Chondrocyte (in vitro differentiated cells): ENCODE measurements at regions not wholly inside any gene's neighbourhood (a gene's known extent, or its start where the extent isn't known, plus 50 kb on each side); places are given as distances from the start of the nearest gene placed in this dataset.

Source experiments
- DNase-seq: peaks from one replicate; pipeline ENCODE4 v3.0.0; 2021; ENCODE audit warnings: mixed read lengths, low spot score
- H3K27ac Mint-ChIP-seq: one replicate; pipeline ENCODE4 v1.8.0; 2021; ENCODE audit warnings: mild to moderate bottlenecking, moderate library complexity, mixed read lengths; ENCODE audit not compliant: unreplicated experiment
- H3K27me3 Mint-ChIP-seq: 2 replicates; pipeline ENCODE4 v1.8.0; 2021; ENCODE audit warnings: low read depth, mixed read lengths
- H3K36me3 Mint-ChIP-seq: 2 replicates; pipeline ENCODE4 v1.8.0; 2021; ENCODE audit warnings: low read depth, mixed read lengths
- H3K4me1 Mint-ChIP-seq: 2 replicates; pipeline ENCODE4 v1.8.0; 2021; ENCODE audit warnings: low read depth, mild to moderate bottlenecking, mixed read lengths
- H3K4me3 Mint-ChIP-seq: one replicate; pipeline ENCODE4 v1.8.0; 2021; ENCODE audit warnings: mild to moderate bottlenecking, moderate library complexity, mixed read lengths; ENCODE audit not compliant: unreplicated experiment
- H3K9me3 Mint-ChIP-seq: 2 replicates; pipeline ENCODE4 v1.8.0; 2021; ENCODE audit warnings: low read depth, mixed read lengths
- TF ChIP-seq, protein P1 (sequence below): fragments of 200-600 bp; sonication (generic); IDR thresholded peaks from 2 replicates; pipeline ENCODE4 v1.5.0; 2021; ENCODE audit warnings: antibody characterized with exemption, mild to moderate bottlenecking, moderate library complexity

DNA sequence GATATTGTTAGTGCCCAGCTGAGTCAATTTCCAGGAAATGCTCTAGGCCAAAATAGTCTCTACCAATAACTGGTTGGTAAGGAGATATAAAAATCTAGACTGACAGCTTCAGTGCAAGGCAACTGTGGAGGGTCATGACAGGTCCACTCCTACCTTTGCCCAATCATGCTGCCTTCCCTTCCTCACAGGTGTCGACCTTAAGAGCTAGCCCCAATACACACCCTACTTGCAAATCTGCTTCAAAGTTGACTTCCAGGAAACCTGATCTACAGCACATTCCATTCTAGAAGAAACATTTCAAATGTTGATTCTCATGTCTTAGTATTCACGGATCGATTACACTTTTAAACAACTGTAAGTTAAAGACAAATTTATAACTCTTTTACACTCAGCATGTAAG is 1455.5 kb downstream of the TECRL start:
- Mint-ChIP-seq H3K4me3 (no peak overlapping the region), H3K27ac (peak overlapping the region; percentile 3), H3K27me3 (no peaks in the 10 kb centered on the region), H3K4me1 (peaks cover 28% of the 10 kb centered on the region), H3K9me3 (peaks cover 3% of the 10 kb centered on the region), H3K36me3 (no peaks in the 10 kb centered on the region)
- DNase-seq = no peak
- TF ChIP-seq, protein P1, sequence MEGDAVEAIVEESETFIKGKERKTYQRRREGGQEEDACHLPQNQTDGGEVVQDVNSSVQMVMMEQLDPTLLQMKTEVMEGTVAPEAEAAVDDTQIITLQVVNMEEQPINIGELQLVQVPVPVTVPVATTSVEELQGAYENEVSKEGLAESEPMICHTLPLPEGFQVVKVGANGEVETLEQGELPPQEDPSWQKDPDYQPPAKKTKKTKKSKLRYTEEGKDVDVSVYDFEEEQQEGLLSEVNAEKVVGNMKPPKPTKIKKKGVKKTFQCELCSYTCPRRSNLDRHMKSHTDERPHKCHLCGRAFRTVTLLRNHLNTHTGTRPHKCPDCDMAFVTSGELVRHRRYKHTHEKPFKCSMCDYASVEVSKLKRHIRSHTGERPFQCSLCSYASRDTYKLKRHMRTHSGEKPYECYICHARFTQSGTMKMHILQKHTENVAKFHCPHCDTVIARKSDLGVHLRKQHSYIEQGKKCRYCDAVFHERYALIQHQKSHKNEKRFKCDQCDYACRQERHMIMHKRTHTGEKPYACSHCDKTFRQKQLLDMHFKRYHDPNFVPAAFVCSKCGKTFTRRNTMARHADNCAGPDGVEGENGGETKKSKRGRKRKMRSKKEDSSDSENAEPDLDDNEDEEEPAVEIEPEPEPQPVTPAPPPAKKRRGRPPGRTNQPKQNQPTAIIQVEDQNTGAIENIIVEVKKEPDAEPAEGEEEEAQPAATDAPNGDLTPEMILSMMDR = no peak

DNA sequence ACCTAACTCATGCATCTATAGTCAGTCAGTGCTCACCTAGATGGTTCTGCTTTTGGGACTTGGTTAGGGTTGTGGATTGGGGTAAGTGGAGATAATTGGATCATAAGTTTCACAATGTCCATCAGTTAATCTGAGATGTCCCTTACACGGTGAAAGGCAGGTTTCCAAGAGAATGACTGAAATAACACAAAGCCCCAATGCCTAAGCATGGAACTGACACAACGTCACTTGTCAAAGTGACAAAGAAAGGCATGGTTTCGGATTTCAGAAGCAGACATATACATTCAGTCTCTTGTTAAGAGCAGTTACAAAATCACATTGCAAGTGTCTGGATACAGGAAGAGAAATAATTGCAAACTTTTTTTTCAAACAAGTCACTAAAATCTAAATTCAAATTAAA is 1456.9 kb downstream of the TECRL start:
- DNase-seq = no peak
- TF ChIP-seq, protein P1 = no peak
- H3K9me3 Mint-ChIP-seq = peaks cover 3% of the 10 kb centered on the region
- no peaks in the 10 kb centered on the region for H3K36me3 Mint-ChIP-seq
- peak overlapping the region; percentile 33 for H3K27ac Mint-ChIP-seq
- no peak overlapping the region for H3K4me3 Mint-ChIP-seq
- peaks cover 38% of the 10 kb centered on the region for H3K4me1 Mint-ChIP-seq
- no peaks in the 10 kb centered on the region for H3K27me3 Mint-ChIP-seq

DNA sequence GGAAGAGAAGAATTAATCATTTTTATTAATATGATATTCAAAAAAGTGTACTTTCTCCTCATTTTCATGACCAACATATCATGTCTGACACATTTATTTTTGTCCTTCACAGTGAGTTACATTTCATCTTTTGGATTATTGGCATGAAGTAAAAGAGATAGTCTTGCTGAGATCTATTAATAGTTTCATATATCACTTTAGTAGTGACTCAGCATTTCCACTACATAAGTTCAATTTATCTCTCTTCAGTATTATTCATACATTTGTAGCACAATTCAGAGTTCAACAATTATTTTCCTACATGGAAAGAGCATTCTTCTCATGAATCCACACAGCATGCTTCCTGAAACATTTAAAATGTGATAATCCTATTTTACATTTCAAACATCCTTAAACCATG is 1461.1 kb downstream of the TECRL start:
- Mint-ChIP-seq H3K4me1 (peaks cover 27% of the 10 kb centered on the region), H3K27ac (no peak overlapping the region), H3K36me3 (no peaks in the 10 kb centered on the region), H3K4me3 (no peak overlapping the region), H3K9me3 (peaks cover 4% of the 10 kb centered on the region), H3K27me3 (no peaks in the 10 kb centered on the region)
- DNase-seq = no peak
- TF ChIP-seq, protein P1 = no peak

DNA sequence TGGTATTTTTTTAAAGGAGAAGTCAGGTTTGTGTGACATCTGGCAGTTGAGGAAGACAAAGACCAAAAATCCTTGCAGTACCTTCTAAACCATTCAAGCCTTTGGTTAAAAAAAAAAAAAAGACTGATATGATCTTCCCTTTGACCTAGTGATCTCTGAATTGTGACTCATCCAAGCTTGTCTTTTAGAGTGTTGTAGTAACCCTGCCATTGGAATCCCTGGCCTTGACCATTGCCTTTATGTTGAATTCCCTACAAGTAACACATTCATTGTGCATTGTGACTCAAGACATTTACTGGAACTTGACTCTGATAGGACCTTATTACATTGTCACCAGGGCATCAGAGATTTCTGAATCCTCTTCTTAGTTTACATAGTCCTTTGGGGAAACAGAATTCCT is 1469.0 kb downstream of the TECRL start:
- peaks cover 4% of the 10 kb centered on the region for H3K9me3 Mint-ChIP-seq
- H3K36me3 Mint-ChIP-seq = peaks cover 2% of the 10 kb centered on the region
- H3K27me3 Mint-ChIP-seq = no peaks in the 10 kb centered on the region
- peaks cover 8% of the 10 kb centered on the region for H3K4me1 Mint-ChIP-seq
- H3K27ac Mint-ChIP-seq = no peak overlapping the region
- DNase-seq = no peak
- no peak overlapping the region for H3K4me3 Mint-ChIP-seq
- TF ChIP-seq, protein P1 = no peak

DNA sequence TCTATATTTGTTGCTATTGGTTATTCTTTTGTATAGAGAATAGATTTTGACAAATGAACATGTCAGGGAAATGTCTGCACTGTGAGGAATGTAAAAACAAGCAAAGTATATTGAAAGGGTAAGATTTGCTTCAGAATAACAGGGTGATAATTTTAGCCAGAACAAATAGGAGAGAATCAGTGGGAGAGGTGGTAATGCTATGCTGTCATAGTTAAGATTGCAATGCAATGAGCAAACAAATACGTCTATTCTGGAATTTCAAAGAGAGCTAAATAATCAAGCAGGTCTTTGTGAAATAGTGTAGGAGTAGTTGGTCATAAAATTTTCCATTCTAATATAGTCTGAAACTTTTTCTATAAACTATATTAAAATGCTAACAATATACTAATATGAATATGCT is 1478.4 kb downstream of the TECRL start:
- Mint-ChIP-seq H3K27me3 (peaks cover 2% of the 10 kb centered on the region), H3K4me1 (peaks cover 51% of the 10 kb centered on the region), H3K9me3 (peaks cover 6% of the 10 kb centered on the region), H3K27ac (peak overlapping the region; percentile 34), H3K4me3 (no peak overlapping the region), H3K36me3 (peaks cover 3% of the 10 kb centered on the region)
- DNase-seq = no peak
- TF ChIP-seq, protein P1 = no peak
